ENCODE measurements at regions not wholly inside any gene's neighbourhood (a gene's known extent, or its start where the extent isn't known, plus 50 kb on each side); places are given as distances from the start of the nearest gene placed in this dataset.

DNA sequence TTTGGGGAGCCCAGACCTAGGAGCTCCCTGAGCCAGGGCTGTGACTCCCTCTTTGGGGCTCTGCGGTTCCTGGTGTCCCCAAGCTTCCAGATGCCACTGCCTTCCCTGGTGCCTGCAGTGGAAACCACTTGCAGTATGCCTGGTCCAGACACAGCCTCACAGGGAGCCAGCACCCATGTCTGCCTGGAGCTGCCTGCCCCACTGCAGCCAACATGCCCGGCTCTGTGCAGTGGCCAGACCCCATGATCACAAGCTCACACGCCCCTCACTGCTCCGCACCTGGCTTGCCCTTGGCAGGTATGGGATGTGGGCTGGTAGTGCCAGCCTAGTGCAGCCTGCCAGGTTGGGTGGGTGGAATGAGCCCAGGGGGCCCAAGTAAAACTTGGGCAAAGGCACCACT lies 644.8 kb downstream of the HTR1B start:
- TF ChIP-seq, protein P1, sequence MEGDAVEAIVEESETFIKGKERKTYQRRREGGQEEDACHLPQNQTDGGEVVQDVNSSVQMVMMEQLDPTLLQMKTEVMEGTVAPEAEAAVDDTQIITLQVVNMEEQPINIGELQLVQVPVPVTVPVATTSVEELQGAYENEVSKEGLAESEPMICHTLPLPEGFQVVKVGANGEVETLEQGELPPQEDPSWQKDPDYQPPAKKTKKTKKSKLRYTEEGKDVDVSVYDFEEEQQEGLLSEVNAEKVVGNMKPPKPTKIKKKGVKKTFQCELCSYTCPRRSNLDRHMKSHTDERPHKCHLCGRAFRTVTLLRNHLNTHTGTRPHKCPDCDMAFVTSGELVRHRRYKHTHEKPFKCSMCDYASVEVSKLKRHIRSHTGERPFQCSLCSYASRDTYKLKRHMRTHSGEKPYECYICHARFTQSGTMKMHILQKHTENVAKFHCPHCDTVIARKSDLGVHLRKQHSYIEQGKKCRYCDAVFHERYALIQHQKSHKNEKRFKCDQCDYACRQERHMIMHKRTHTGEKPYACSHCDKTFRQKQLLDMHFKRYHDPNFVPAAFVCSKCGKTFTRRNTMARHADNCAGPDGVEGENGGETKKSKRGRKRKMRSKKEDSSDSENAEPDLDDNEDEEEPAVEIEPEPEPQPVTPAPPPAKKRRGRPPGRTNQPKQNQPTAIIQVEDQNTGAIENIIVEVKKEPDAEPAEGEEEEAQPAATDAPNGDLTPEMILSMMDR (IDR thresholded peaks at IDR 0.05; ENCODE audit: insufficient read depth in 1 of 2, low read depth in 1 of 2, low read length in 1 of 2, severe bottlenecking in 1 of 2, unreplicated experiment in 1 of 2): no peak
- no TSS peak for BruUV-seq (replicated peaks)
- no peaks in the 10 kb centered on the region for H3K36me3 ChIP-seq (ENCODE audit: control insufficient read depth, insufficient read depth, low read length)
- ChIA-PET POLR2A (no interaction called here), CTCF (no interaction called here)
- no peaks in the 10 kb centered on the region for H3K27me3 ChIP-seq (replicated peaks; ENCODE audit: control insufficient read depth, insufficient read depth, low read length)
- intact Hi-C loops (cut with micrococcal nuclease; ENCODE audit: unreplicated experiment): no loop called here
- Mint-ChIP-seq H3K9me3 (ENCODE audit: unreplicated experiment) (peaks cover 6% of the 10 kb centered on the region), H3K27ac (ENCODE audit: unreplicated experiment) (no peak overlapping the region), H3K4me3 (ENCODE audit: unreplicated experiment) (no peak overlapping the region), H3K4me1 (ENCODE audit: low read depth, unreplicated experiment) (no peaks in the 10 kb centered on the region), H3K36me3 (ENCODE audit: insufficient read depth, unreplicated experiment) (no peaks in the 10 kb centered on the region), H3K27me3 (ENCODE audit: insufficient read depth, unreplicated experiment) (no peaks in the 10 kb centered on the region)
- DNase-seq: no peak
- no peak overlapping the region for H3K4me3 ChIP-seq (ENCODE audit: low read depth, low read length)
- no peaks in the 10 kb centered on the region for H3K9me3 ChIP-seq
- no peaks in the 10 kb centered on the region for H3K4me1 ChIP-seq

- Mint-ChIP-seq H3K27me3 (ENCODE audit: insufficient read depth, unreplicated experiment) (no peaks in the 10 kb centered on the region), H3K4me1 (ENCODE audit: low read depth, unreplicated experiment) (no peaks in the 10 kb centered on the region), H3K4me3 (ENCODE audit: unreplicated experiment) (no peak overlapping the region), H3K36me3 (ENCODE audit: insufficient read depth, unreplicated experiment) (no peaks in the 10 kb centered on the region), H3K27ac (ENCODE audit: unreplicated experiment) (no peak overlapping the region), H3K9me3 (ENCODE audit: unreplicated experiment) (no peaks in the 10 kb centered on the region)
- ChIA-PET CTCF (no interaction called here), POLR2A (no interaction called here)
- intact Hi-C loops (cut with micrococcal nuclease; ENCODE audit: unreplicated experiment): no loop called here
- no TSS peak for BruUV-seq (replicated peaks)
- Histone ChIP-seq H3K4me1 (no peaks in the 10 kb centered on the region), H3K36me3 (ENCODE audit: control insufficient read depth, insufficient read depth, low read length) (no peaks in the 10 kb centered on the region), H3K4me3 (ENCODE audit: low read depth, low read length) (no peak overlapping the region), H3K27me3 (replicated peaks; ENCODE audit: control insufficient read depth, insufficient read depth, low read length) (no peaks in the 10 kb centered on the region), H3K9me3 (no peaks in the 10 kb centered on the region)
- DNase-seq: no peak
- TF ChIP-seq, protein P1 (IDR thresholded peaks at IDR 0.05; ENCODE audit: insufficient read depth in 1 of 2, low read depth in 1 of 2, low read length in 1 of 2, severe bottlenecking in 1 of 2, unreplicated experiment in 1 of 2): no peak
Observed at GRCh38 chr6:76817429-76817828, 645.9 kb downstream of the HTR1B start.

DNA sequence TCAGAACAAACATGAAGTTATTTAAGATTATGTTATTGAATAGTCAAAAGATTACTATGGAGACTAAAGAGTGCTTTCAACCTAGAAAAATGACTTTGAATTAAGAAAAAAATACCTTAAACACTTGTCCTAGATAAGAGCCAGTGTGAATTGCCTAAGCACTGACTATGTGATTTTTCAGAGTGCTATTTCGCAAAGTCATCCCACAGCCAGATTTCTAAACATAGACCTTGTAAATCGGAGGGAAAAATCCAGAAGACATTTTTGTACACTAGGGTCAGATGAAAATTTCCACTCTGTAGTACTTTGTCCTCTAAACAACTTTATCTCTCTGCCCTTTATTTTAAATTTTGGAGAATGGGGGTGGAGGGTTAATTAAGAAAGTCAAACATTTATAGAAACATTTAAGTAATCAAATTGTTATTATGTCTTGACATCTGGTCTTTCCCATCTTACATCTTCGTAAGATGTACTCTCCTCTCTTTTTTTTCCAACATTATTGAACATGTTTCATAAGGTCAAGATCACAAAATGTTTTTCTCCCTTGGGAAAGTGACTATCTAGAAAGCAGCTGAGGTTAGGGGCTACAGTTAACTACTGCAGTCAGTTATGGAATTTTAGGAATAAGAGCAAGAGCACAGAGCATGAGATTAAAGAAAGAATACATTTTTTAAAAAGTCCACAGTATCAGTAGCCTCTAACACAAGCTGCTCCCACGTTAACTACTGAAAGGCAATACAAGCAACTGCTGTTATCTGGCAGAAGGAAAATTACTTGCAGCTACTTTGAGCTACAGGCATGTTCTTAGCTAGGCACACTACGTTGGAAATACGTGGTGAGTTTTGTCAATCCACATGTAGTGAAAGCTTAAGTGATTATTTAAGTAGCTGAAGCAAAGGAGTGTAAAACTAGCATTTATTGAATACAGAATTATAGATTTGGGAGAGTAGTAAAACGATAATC lies 648.5 kb downstream of the HTR1B start:
- no TSS peak for BruUV-seq (replicated peaks)
- Mint-ChIP-seq H3K4me3 (ENCODE audit: unreplicated experiment) (no peak overlapping the region), H3K27me3 (ENCODE audit: insufficient read depth, unreplicated experiment) (no peaks in the 10 kb centered on the region), H3K9me3 (ENCODE audit: unreplicated experiment) (no peaks in the 10 kb centered on the region), H3K27ac (ENCODE audit: unreplicated experiment) (no peak overlapping the region), H3K4me1 (ENCODE audit: low read depth, unreplicated experiment) (no peaks in the 10 kb centered on the region), H3K36me3 (ENCODE audit: insufficient read depth, unreplicated experiment) (no peaks in the 10 kb centered on the region)
- Histone ChIP-seq H3K36me3 (ENCODE audit: control insufficient read depth, insufficient read depth, low read length) (no peaks in the 10 kb centered on the region), H3K4me3 (ENCODE audit: low read depth, low read length) (no peak overlapping the region), H3K9me3 (no peaks in the 10 kb centered on the region), H3K27me3 (replicated peaks; ENCODE audit: control insufficient read depth, insufficient read depth, low read length) (no peaks in the 10 kb centered on the region), H3K4me1 (no peaks in the 10 kb centered on the region)
- ChIA-PET CTCF (no interaction called here), POLR2A (no interaction called here)
- intact Hi-C loops (cut with micrococcal nuclease; ENCODE audit: unreplicated experiment): no loop called here
- TF ChIP-seq, protein P1 (IDR thresholded peaks at IDR 0.05; ENCODE audit: insufficient read depth in 1 of 2, low read depth in 1 of 2, low read length in 1 of 2, severe bottlenecking in 1 of 2, unreplicated experiment in 1 of 2): no peak
- no peak for DNase-seq
